OCI-LY7 (cell line): ENCODE measurements at regions not wholly inside any gene's neighbourhood (a gene's known extent, or its start where the extent isn't known, plus 50 kb on each side); places are given as distances from the start of the nearest gene placed in this dataset.

Experiments
- CTCF ChIP-seq: fragments of 200-600 bp; sonication (generic); conservative IDR thresholded peaks from 2 replicates; pipeline ENCODE4 v1.5.1; 2014; ENCODE audit warnings: mild to moderate bottlenecking, antibody characterized with exemption, low read length, moderate library complexity, mixed read lengths
- EZH2phosphoT487 ChIP-seq: fragments of 200-600 bp; sonication (generic); IDR thresholded peaks from 2 replicates; pipeline ENCODE4 v1.6.1; 2018; ENCODE audit warnings: low read depth, borderline replicate concordance, mild to moderate bottlenecking, mixed run types, antibody characterized with exemption, low read length, moderate library complexity, mixed read lengths

- TF ChIP-seq CTCF: no peak
- TF ChIP-seq EZH2phosphoT487: no peak
Observed at GRCh38 chr3:150357140-150357539, 51.0 kb upstream of the TSC22D2 start.
